Smooth muscle cell (in vitro differentiated cells): ENCODE measurements at regions not wholly inside any gene's neighbourhood (a gene's known extent, or its start where the extent isn't known, plus 50 kb on each side); places are given as distances from the start of the nearest gene placed in this dataset.

Experiments used
- DNase-seq: peaks from one replicate; lab custom pipeline; 2025; ENCODE audit not compliant: unreplicated experiment; lab: John Stamatoyannopoulos, UW
- H2AFZ ChIP-seq: fragments of 200-600 bp; sonication (generic); 2 replicates; pipeline ENCODE4 v1.6.0; 2016; ENCODE audit warnings: antibody characterized with exemption, low read depth, mild to moderate bottlenecking
- H3F3A ChIP-seq: fragments of 200-600 bp; sonication (generic); 2 replicates; pipeline ENCODE4 v1.6.0; 2017; ENCODE audit warnings: antibody characterized with exemption, low read depth
- H3K27ac ChIP-seq: fragments of 200-600 bp; sonication (generic); 2 replicates; pipeline ENCODE4 v1.5.1; 2016; ENCODE audit warnings: low read depth, mild to moderate bottlenecking
- H3K27me3 ChIP-seq: fragments of 200-600 bp; sonication (generic); 2 replicates; pipeline ENCODE4 v1.6.1; 2016; ENCODE audit warnings: low read depth, mild to moderate bottlenecking
- H3K36me3 ChIP-seq: fragments of 200-600 bp; sonication (generic); 2 replicates; pipeline ENCODE4 v1.5.1; 2016; ENCODE audit warnings: low read depth
- H3K4me1 ChIP-seq: fragments of 200-600 bp; sonication (generic); 2 replicates; pipeline ENCODE4 v1.5.1; 2016; ENCODE audit warnings: low read depth
- H3K4me2 ChIP-seq: fragments of 200-600 bp; sonication (generic); 2 replicates; pipeline ENCODE4 v1.6.0; 2016; ENCODE audit warnings: mild to moderate bottlenecking
- H3K4me3 ChIP-seq: fragments of 200-600 bp; sonication (generic); 2 replicates; pipeline ENCODE4 v1.5.1; 2016; ENCODE audit warnings: mild to moderate bottlenecking
- H3K79me2 ChIP-seq: fragments of 200-600 bp; sonication (generic); 2 replicates; pipeline ENCODE4 v1.6.0; 2016; ENCODE audit warnings: low read depth, mild to moderate bottlenecking
- H3K9ac ChIP-seq: fragments of 200-600 bp; sonication (generic); 2 replicates; pipeline ENCODE4 v1.6.0; 2016; ENCODE audit warnings: low read depth
- H3K9me3 ChIP-seq: fragments of 200-600 bp; sonication (generic); replicated peaks from 2 replicates; pipeline ENCODE4 v1.5.1; 2016; ENCODE audit warnings: low read depth
- H4K20me1 ChIP-seq: fragments of 200-600 bp; sonication (generic); 2 replicates; pipeline ENCODE4 v1.6.0; 2016; ENCODE audit warnings: low read depth
- CTCF ChIP-seq: fragments of 200-600 bp; sonication (generic); IDR thresholded peaks from 2 replicates; pipeline ENCODE4 v1.5.1; 2017; ENCODE audit warnings: borderline replicate concordance, mild to moderate bottlenecking, antibody characterized with exemption; ENCODE audit not compliant: insufficient read depth, poor library complexity, severe bottlenecking
- WGBS: methylation state at CpG from one replicate; pipeline ENCODE4 v1.1.7; 2016; ENCODE audit warnings: low lambda C conversion rate; 5-methylcytosine and 5-hydroxymethylcytosine counted together

- H3F3A ChIP-seq = no peaks in the 10 kb centered on the region
- H3K79me2 ChIP-seq = no peaks in the 10 kb centered on the region
- no peak overlapping the region for H2AFZ ChIP-seq
- H3K27ac ChIP-seq = no peak overlapping the region
- H3K36me3 ChIP-seq = no peaks in the 10 kb centered on the region
- no peak overlapping the region for H3K4me2 ChIP-seq
- no peak for TF ChIP-seq CTCF
- 27% methylated on average over 3 of the region's 3 CpGs for WGBS
- DNase-seq = no peak
- no peaks in the 10 kb centered on the region for H3K9me3 ChIP-seq
- no peak overlapping the region for H3K4me3 ChIP-seq
- no peaks in the 10 kb centered on the region for H4K20me1 ChIP-seq
- H3K27me3 ChIP-seq = no peaks in the 10 kb centered on the region
- H3K4me1 ChIP-seq = no peaks in the 10 kb centered on the region
- H3K9ac ChIP-seq = no peak overlapping the region
Observed at GRCh38 chr10:64617085-64617484, 1095.9 kb downstream of the REEP3 start.

GRCh38 chr10:64619102-64619501 is 1097.9 kb downstream of the REEP3 start:
- no peak overlapping the region for H3K4me2 ChIP-seq
- no peak overlapping the region for H3K9ac ChIP-seq
- TF ChIP-seq CTCF = no peak
- no peaks in the 10 kb centered on the region for H3K4me1 ChIP-seq
- H3K36me3 ChIP-seq = no peaks in the 10 kb centered on the region
- DNase-seq = no peak
- H3K27me3 ChIP-seq = no peaks in the 10 kb centered on the region
- H3K9me3 ChIP-seq = no peaks in the 10 kb centered on the region
- 92% methylated on average over 2 of the region's 2 CpGs for WGBS
- no peak overlapping the region for H3K27ac ChIP-seq
- no peaks in the 10 kb centered on the region for H4K20me1 ChIP-seq
- no peak overlapping the region for H2AFZ ChIP-seq
- no peaks in the 10 kb centered on the region for H3F3A ChIP-seq
- H3K79me2 ChIP-seq = no peaks in the 10 kb centered on the region
- H3K4me3 ChIP-seq = no peak overlapping the region

- TF ChIP-seq CTCF = no peak
- H3K27ac ChIP-seq = no peak overlapping the region
- H3K36me3 ChIP-seq = no peaks in the 10 kb centered on the region
- H2AFZ ChIP-seq = no peak overlapping the region
- no peaks in the 10 kb centered on the region for H3K4me1 ChIP-seq
- H3K4me2 ChIP-seq = no peak overlapping the region
- H3K9me3 ChIP-seq = no peaks in the 10 kb centered on the region
- no peaks in the 10 kb centered on the region for H3K27me3 ChIP-seq
- no peak overlapping the region for H3K9ac ChIP-seq
- DNase-seq = no peak
- H3F3A ChIP-seq = no peaks in the 10 kb centered on the region
- H4K20me1 ChIP-seq = no peaks in the 10 kb centered on the region
- H3K79me2 ChIP-seq = no peaks in the 10 kb centered on the region
- WGBS = 93% methylated on average over 1 of the region's 1 CpG
- no peak overlapping the region for H3K4me3 ChIP-seq
Observed at GRCh38 chr10:64626924-64627323, 1105.7 kb downstream of the REEP3 start.

DNA sequence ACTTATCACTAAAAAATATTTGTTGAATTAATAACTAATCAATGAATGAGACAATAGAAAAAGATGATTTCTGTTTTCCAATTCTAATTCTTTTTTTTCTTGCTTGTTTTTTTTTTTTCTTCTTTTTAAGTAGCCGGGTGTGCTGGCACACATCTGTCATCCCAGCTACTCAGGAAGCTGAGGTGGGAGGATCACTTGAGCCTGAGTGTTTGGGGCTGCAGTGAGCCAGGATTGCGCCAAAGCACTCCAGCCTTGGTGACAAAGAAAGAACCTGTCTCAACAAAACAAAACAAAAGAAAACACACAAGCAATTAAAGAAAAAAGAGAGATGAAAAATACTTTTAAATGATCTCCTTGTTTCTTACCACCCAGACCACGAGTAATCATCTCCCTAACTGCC is 1109.3 kb downstream of the REEP3 start:
- Histone ChIP-seq H3K4me2 (no peak overlapping the region), H2AFZ (no peak overlapping the region), H3K27ac (no peak overlapping the region), H3K79me2 (no peaks in the 10 kb centered on the region), H3K4me3 (no peak overlapping the region), H3K9ac (no peak overlapping the region), H3K27me3 (no peaks in the 10 kb centered on the region), H3F3A (no peaks in the 10 kb centered on the region), H3K4me1 (no peaks in the 10 kb centered on the region), H3K9me3 (no peaks in the 10 kb centered on the region), H4K20me1 (no peaks in the 10 kb centered on the region), H3K36me3 (no peaks in the 10 kb centered on the region)
- 76% methylated on average over 3 of the region's 3 CpGs for WGBS
- DNase-seq = no peak
- TF ChIP-seq CTCF = no peak
